Large intestine (tissue), 3 donors: ENCODE measurements at regions not wholly inside any gene's neighbourhood (a gene's known extent, or its start where the extent isn't known, plus 50 kb on each side); places are given as distances from the start of the nearest gene placed in this dataset.
"Not testable (repeated sequence)": the region's sequence is repeated elsewhere in the genome, so short reads cannot be mapped to it uniquely, and the experiment has no call there.

Experiments
- DNase-seq, 2 donors: peaks; one replicate each; pipeline versions ENCODE4 v3.0.0 to v3.0.0-alpha.2; 2013
- H3K27ac ChIP-seq: one replicate; pipeline ENCODE4 v1.5.1; 2013; ENCODE audit warnings: low read length
- H3K27me3 ChIP-seq: 2 replicates; pipeline ENCODE4 v1.6.1; 2013; ENCODE audit warnings: low read length; ENCODE audit not compliant: control insufficient read depth, insufficient read depth
- H3K36me3 ChIP-seq: 2 replicates; pipeline ENCODE4 v1.6.1; 2013; ENCODE audit warnings: low read length; ENCODE audit not compliant: control insufficient read depth, insufficient read depth
- H3K4me1 ChIP-seq: one replicate; pipeline ENCODE4 v1.6.1; 2013; ENCODE audit warnings: low read length; ENCODE audit not compliant: control insufficient read depth, insufficient read depth
- H3K4me3 ChIP-seq: one replicate; pipeline ENCODE4 v1.5.1; 2013; ENCODE audit warnings: low read length
- H3K9me3 ChIP-seq: one replicate; pipeline ENCODE4 v1.6.1; 2013; ENCODE audit warnings: mild to moderate bottlenecking, low read depth, low read length, moderate library complexity; ENCODE audit not compliant: control insufficient read depth
- WGBS: methylation state at CpG from one replicate; pipeline ENCODE4 v1.1.5; 2013; ENCODE audit warnings: low lambda C conversion rate; ENCODE audit not compliant: insufficient coverage; 5-methylcytosine and 5-hydroxymethylcytosine counted together

DNA sequence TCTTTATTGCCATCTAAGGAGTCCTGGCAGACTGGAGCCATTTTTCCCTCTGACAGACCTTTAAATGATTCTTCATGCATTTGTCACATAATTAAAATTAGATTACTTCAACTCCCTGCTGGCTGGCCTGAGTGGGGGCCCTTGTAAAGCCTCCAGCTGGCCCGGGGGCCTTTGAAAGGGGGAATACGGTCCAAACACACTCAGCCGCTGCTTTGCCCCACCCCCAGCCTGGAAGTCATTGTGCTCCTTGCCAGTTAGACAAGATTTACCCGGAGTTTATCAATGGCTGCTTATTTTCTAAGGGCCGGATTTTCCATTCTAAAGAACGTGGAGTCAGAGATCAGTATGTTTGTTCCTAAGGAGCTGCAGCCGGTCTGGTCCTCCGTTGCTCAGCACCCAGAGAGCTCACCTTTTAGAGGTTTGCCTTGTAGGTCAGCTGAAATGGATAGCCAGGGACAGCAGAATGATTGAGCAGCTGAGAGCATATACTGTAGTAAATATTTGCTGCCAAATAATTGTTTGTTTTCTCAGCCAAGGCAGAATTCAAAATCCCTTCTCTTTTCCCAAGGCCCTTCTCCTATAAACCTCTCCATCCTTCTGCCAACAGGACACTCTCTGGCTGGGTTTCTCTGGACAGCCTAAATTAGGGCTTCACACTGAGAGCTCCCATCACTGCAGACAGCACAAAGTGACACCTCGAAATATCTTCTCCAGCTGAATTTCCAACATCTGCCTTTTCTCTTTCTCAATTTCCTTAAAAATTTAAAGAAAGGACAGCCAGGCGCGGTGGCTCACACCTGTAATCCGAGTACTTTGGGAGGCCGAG lies 68.4 kb upstream of the RBM24 start:
- Histone ChIP-seq H3K4me3 (no peak overlapping the region), H3K4me1 (no peaks in the 10 kb centered on the region), H3K27me3 (no peaks in the 10 kb centered on the region), H3K36me3 (no peaks in the 10 kb centered on the region), H3K9me3 (peaks cover 3% of the 10 kb centered on the region), H3K27ac (no peak overlapping the region)
- DNase-seq: peak; percentile 18 to 19
- no CpG with 5 or more reads among the region's 13 CpGs for WGBS

DNA sequence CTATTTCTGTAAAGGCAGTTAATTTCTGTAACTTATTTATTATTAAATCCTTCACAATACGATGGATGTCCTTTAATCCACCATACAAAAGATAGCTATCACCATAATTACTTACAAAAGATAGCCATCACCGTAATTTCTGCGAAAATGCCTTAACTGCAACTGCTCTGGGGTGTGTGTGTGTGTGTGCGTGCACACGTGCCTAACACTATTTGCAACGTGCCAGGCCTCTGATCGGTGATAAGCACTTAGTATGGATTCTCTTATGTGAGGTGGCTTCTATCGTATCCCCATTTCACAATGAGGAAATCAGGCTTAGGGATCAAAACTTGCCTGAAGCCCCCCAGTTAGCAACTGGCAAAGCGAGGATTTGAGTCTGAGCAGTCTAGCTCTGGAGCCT lies 67.1 kb upstream of the RBM24 start:
- DNase-seq: no peak
- Histone ChIP-seq H3K36me3 (no peaks in the 10 kb centered on the region), H3K27ac (no peak overlapping the region), H3K4me1 (no peaks in the 10 kb centered on the region), H3K4me3 (no peak overlapping the region), H3K9me3 (peaks cover 3% of the 10 kb centered on the region), H3K27me3 (no peaks in the 10 kb centered on the region)
- WGBS: 100% methylated on average over 2 of the region's 9 CpGs

DNA sequence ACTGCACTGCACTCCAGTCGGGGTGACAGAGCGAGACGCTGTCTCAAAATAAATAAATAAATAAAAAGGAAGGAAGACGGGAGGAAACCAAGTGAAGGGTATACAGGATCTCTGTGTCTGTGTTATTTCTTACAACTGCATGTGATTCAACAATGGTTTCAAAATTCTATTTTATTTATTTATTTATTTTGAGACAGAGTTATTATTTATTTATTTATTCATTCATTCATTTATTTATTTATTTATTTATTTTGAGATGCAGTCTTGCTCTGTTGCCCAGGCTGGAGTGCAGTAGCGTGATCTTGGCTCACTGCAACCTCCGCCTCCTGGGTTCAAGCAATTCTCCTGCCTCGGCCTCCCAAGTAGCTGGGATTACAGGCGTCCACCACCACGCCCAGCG lies 64.2 kb upstream of the RBM24 start:
- not testable (repeated sequence) for H3K4me1 ChIP-seq, H3K27me3 ChIP-seq, H3K36me3 ChIP-seq, H3K9me3 ChIP-seq, H3K4me3 ChIP-seq, DNase-seq, H3K27ac ChIP-seq
- WGBS: 100% methylated on average over 4 of the region's 10 CpGs

DNA sequence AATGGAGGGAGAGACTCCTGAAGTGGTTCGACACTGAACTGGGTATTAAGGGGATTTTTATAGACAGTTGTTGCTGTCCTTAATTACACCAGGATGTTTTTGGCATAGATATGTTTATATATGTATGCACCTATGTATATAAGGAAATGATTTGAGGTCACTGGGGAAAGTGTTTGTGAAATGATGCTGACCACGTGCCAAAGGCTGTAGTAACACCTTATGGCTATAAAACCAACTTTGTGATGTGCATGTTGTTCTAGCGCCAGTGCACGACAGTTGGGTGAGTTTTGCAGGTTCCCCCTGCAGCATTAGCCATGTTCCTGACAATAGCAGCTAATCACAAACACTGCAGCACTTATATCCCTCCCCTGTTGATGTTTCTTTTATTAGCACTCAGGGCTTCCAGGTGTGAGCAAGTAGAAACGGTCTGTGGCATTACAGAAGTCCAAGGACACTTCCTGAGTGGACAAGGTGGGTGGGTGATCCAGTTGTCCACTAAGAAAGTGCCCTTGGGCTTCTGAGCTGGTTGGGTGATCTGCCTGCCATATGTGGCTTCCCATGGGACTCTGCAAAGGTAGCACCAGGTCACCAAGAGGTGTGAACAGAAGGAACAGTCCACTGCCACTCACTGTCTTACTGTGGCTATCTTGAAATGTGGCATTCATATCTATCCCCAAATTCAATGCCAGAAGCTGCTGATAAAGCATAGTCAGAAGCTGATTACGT lies 63.0 kb upstream of the RBM24 start:
- no peak overlapping the region for H3K4me3 ChIP-seq
- 100% methylated on average over 1 of the region's 6 CpGs for WGBS
- no peak overlapping the region for H3K27ac ChIP-seq
- H3K4me1 ChIP-seq: no peaks in the 10 kb centered on the region
- peaks cover 3% of the 10 kb centered on the region for H3K9me3 ChIP-seq
- no peak for DNase-seq
- H3K36me3 ChIP-seq: no peaks in the 10 kb centered on the region
- no peaks in the 10 kb centered on the region for H3K27me3 ChIP-seq

DNA sequence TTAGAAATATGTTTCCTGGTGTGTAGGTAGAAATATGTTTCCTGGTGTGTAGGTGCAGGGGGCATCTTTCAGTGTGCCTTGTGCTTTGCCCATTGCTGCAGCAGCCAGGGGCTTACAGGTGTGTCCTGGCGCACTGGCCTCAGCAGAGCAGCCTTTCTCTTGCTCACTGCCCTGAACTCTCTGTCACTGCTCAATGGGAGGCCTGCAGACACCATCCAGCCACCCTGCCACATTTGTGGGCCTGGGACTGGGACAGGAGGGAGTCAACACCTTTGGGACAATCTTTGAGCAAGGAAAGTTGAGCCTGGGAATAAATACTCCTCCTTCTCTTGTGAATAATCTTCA lies 62.4 kb upstream of the RBM24 start:
- Histone ChIP-seq H3K27ac (no peak overlapping the region), H3K9me3 (peaks cover 3% of the 10 kb centered on the region), H3K4me3 (no peak overlapping the region), H3K4me1 (no peaks in the 10 kb centered on the region), H3K36me3 (no peaks in the 10 kb centered on the region), H3K27me3 (no peaks in the 10 kb centered on the region)
- no CpG with 5 or more reads among the region's 1 CpG for WGBS
- no peak for DNase-seq

GRCh38 chr6:17219098-17219497 lies 62.1 kb upstream of the RBM24 start:
- H3K36me3 ChIP-seq: no peaks in the 10 kb centered on the region
- no peak for DNase-seq
- no peaks in the 10 kb centered on the region for H3K27me3 ChIP-seq
- peaks cover 3% of the 10 kb centered on the region for H3K9me3 ChIP-seq
- H3K4me1 ChIP-seq: no peaks in the 10 kb centered on the region
- no CpG with 5 or more reads among the region's 5 CpGs for WGBS
- no peak overlapping the region for H3K4me3 ChIP-seq
- no peak overlapping the region for H3K27ac ChIP-seq

DNA sequence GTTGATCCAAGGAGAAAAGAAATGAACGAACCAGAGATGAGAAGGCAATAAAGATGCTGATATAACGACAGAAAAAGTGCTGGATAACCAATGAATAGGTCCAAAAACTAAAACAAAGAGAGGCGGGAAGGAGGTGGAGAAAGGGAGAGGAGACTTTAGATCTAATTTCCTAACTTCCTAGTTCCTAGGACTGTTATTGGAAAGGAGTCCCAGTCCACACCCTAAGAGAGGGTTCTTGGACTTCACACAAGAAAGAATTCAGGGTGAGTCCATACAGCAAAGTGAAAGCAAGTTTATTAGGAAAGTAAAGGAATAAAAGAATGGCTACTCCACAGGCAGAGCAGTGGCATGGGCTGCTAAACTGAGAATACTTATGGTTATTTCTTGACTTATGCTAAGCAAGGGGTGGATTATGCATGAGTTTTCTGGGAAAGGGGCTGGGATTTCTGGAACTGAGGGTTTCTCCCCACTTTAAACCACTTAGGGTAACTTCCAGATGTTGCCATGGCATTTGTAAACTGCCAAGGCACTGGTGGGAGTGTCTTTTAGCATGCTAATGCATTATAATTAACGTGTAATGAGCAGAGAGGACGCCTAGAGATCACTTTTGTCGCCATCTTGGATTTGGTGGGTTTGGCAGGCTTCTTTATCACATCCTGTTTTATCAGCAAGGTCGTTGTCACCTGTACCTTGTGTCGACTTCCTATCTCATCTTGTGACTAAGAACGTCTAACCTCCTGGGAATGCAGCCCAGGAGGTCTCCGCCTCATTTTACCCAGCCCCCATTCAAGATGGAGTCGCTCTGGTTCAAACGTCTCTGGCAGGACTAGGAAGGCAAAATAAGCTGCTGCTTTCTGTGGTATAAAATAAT lies 60.9 kb upstream of the RBM24 start:
- Histone ChIP-seq H3K9me3 (peaks cover 3% of the 10 kb centered on the region), H3K27me3 (no peaks in the 10 kb centered on the region), H3K36me3 (no peaks in the 10 kb centered on the region), H3K4me3 (no peak overlapping the region), H3K27ac (no peak overlapping the region), H3K4me1 (no peaks in the 10 kb centered on the region)
- DNase-seq: no peak
- 65% methylated on average over 3 of the region's 12 CpGs for WGBS

DNA sequence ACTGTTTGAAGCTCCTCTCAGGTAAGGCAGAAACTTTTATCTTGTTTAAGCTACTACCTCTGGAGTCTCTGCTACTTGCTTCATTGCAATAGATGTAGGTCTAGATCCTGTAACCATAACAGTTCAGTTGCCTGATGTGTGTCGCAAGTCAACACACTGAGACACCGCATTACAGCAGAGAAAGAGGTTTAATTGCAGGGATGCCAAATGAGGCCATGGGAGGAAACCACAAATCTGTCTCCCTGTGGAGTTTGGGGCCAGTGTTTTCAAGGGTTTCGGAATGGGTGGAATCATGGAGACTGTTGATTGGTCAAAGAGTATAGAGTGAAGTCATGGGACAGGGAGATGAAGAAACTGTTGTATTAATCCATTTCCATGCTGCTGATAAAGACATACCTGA lies 57.1 kb upstream of the RBM24 start:
- H3K36me3 ChIP-seq: no peaks in the 10 kb centered on the region
- no peaks in the 10 kb centered on the region for H3K4me1 ChIP-seq
- no CpG with 5 or more reads among the region's 3 CpGs for WGBS
- no peak for DNase-seq
- no peaks in the 10 kb centered on the region for H3K27me3 ChIP-seq
- no peak overlapping the region for H3K4me3 ChIP-seq
- no peaks in the 10 kb centered on the region for H3K9me3 ChIP-seq
- H3K27ac ChIP-seq: no peak overlapping the region

GRCh38 chr6:17224501-17224900 lies 56.7 kb upstream of the RBM24 start:
- DNase-seq, H3K9me3 ChIP-seq, H3K27ac ChIP-seq, H3K36me3 ChIP-seq, H3K27me3 ChIP-seq, H3K4me3 ChIP-seq, H3K4me1 ChIP-seq: not testable (repeated sequence)
- no CpG with 5 or more reads among the region's 5 CpGs for WGBS

GRCh38 chr6:17225767-17226630 lies 55.2 kb upstream of the RBM24 start:
- no peak for DNase-seq
- Histone ChIP-seq H3K4me1 (no peaks in the 10 kb centered on the region), H3K27me3 (no peaks in the 10 kb centered on the region), H3K4me3 (no peak overlapping the region), H3K9me3 (no peaks in the 10 kb centered on the region), H3K36me3 (no peaks in the 10 kb centered on the region), H3K27ac (no peak overlapping the region)
- 75% methylated on average over 2 of the region's 3 CpGs for WGBS
